Endothelial cell (in vitro differentiated cells): ENCODE measurements at regions not wholly inside any gene's neighbourhood (a gene's known extent, or its start where the extent isn't known, plus 50 kb on each side); places are given as distances from the start of the nearest gene placed in this dataset.

Experiments used
- DNase-seq: peaks from one replicate; pipeline ENCODE4 v3.0.0; 2021; ENCODE audit warnings: low spot score
- H3K27ac Mint-ChIP-seq: one replicate; pipeline ENCODE4 v1.8.0; 2021; ENCODE audit warnings: mixed read lengths, inconsistent platforms; ENCODE audit not compliant: unreplicated experiment
- H3K27me3 Mint-ChIP-seq: one replicate; pipeline ENCODE4 v1.8.0; 2021; ENCODE audit warnings: mild to moderate bottlenecking, moderate library complexity, mixed read lengths, inconsistent platforms; ENCODE audit not compliant: unreplicated experiment
- H3K36me3 Mint-ChIP-seq: one replicate; pipeline ENCODE4 v1.8.0; 2021; ENCODE audit warnings: mild to moderate bottlenecking, low read depth, mixed read lengths, inconsistent platforms; ENCODE audit not compliant: unreplicated experiment
- H3K4me1 Mint-ChIP-seq: one replicate; pipeline ENCODE4 v1.8.0; 2021; ENCODE audit warnings: mild to moderate bottlenecking, mixed read lengths, inconsistent platforms; ENCODE audit not compliant: unreplicated experiment
- H3K4me3 Mint-ChIP-seq: one replicate; pipeline ENCODE4 v1.8.0; 2021; ENCODE audit warnings: mild to moderate bottlenecking, mixed read lengths, inconsistent platforms; ENCODE audit not compliant: unreplicated experiment
- H3K9me3 Mint-ChIP-seq: one replicate; pipeline ENCODE4 v1.8.0; 2021; ENCODE audit warnings: mixed read lengths, inconsistent platforms; ENCODE audit not compliant: unreplicated experiment
- TF ChIP-seq, protein P1 (sequence below): fragments of 200-600 bp; sonication (generic); IDR thresholded peaks from one replicate; pipeline ENCODE4 v1.5.0; 2021; ENCODE audit warnings: antibody characterized with exemption; ENCODE audit not compliant: unreplicated experiment

DNA sequence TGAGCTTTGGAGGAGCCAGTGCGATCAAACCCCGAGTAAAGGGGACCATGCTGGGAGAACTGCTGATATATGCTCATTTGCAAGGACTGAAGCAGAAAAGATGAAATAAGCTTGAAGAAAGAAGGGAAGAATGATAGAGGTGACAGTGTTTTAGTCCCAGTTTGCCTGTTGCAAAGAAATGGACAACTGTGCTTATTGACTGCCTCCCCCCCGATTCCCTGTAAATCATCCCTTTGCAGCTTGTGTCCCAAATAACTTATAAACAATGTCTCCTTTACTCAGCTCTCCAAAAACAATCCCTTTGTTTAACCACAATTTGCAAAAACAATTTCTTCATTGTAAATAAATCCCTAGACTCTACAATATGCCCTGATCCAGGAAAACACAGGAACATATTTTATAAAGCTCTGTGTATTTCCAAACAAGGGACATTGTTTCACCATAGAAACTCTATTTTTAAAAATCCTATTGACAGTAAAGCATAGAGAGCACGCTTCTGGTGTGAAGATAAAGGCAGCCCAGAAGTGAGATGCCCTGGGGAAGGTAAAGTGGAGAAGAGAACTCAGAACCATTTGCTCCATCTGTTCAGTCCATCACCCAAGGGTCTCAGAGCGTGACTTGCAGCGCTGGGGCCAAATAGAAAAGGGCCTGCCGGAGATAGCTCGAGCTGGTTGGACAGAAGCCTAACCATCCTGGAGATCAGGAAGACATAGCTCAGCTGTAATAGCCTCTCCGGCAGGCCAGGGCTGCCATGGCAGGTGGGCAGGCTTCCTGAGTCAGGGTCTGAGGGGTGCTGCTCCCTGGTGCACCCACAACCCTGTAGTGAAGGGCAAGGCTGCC lies 280.5 kb downstream of the WDR11 start:
- Mint-ChIP-seq H3K27me3 (no peaks in the 10 kb centered on the region), H3K4me1 (peaks cover 7% of the 10 kb centered on the region), H3K36me3 (no peaks in the 10 kb centered on the region), H3K9me3 (no peaks in the 10 kb centered on the region), H3K27ac (no peak overlapping the region), H3K4me3 (no peak overlapping the region)
- TF ChIP-seq, protein P1, sequence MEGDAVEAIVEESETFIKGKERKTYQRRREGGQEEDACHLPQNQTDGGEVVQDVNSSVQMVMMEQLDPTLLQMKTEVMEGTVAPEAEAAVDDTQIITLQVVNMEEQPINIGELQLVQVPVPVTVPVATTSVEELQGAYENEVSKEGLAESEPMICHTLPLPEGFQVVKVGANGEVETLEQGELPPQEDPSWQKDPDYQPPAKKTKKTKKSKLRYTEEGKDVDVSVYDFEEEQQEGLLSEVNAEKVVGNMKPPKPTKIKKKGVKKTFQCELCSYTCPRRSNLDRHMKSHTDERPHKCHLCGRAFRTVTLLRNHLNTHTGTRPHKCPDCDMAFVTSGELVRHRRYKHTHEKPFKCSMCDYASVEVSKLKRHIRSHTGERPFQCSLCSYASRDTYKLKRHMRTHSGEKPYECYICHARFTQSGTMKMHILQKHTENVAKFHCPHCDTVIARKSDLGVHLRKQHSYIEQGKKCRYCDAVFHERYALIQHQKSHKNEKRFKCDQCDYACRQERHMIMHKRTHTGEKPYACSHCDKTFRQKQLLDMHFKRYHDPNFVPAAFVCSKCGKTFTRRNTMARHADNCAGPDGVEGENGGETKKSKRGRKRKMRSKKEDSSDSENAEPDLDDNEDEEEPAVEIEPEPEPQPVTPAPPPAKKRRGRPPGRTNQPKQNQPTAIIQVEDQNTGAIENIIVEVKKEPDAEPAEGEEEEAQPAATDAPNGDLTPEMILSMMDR, result no peak
- DNase-seq, result no peak

DNA sequence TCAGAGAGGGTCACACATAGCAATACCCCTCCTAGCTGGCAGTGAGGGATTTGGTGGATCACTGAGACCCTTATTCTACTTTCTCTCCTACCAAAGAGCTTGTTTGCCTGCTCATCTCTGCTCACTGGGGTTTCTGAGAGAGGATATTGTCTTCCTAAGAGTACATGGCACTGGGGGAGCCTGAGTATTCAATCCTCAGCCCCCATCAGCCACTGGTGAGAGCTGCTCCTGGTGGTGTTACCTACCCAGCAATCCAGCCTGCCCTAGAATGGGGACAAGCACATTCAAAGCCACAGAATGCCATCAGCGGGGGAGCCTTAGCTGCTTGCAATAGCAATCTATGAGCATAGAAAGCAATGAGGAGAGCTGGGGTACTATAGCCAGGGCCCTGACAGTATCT lies 281.1 kb downstream of the WDR11 start:
- no peak for DNase-seq
- peaks cover 7% of the 10 kb centered on the region for H3K4me1 Mint-ChIP-seq
- H3K36me3 Mint-ChIP-seq, result no peaks in the 10 kb centered on the region
- no peak overlapping the region for H3K27ac Mint-ChIP-seq
- no peaks in the 10 kb centered on the region for H3K9me3 Mint-ChIP-seq
- TF ChIP-seq, protein P1, result no peak
- peaks cover 1% of the 10 kb centered on the region for H3K27me3 Mint-ChIP-seq
- H3K4me3 Mint-ChIP-seq, result no peak overlapping the region

DNA sequence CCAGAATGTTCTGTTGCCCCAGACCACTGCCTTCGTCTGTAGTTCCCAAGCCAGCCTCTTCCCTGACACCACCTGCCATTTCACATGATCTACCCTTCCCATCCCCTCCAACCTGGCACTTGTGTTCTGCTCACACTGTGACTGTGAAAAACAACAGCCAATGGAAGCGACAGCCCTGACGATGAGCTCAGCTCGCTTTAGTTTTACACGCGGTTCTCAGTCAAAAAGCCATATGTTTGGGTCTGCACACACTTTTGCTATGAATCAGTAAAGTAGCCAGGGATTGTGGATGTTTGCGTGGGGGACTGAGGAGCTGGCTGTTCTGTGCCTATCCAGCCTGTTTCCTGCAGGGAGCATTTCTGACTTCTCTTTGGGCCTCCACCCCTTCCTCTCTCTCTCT lies 282.7 kb downstream of the WDR11 start:
- Mint-ChIP-seq H3K4me3 (no peak overlapping the region), H3K36me3 (no peaks in the 10 kb centered on the region), H3K27ac (no peak overlapping the region), H3K27me3 (peaks cover 1% of the 10 kb centered on the region), H3K4me1 (peaks cover 7% of the 10 kb centered on the region), H3K9me3 (no peaks in the 10 kb centered on the region)
- TF ChIP-seq, protein P1, result no peak
- no peak for DNase-seq

DNA sequence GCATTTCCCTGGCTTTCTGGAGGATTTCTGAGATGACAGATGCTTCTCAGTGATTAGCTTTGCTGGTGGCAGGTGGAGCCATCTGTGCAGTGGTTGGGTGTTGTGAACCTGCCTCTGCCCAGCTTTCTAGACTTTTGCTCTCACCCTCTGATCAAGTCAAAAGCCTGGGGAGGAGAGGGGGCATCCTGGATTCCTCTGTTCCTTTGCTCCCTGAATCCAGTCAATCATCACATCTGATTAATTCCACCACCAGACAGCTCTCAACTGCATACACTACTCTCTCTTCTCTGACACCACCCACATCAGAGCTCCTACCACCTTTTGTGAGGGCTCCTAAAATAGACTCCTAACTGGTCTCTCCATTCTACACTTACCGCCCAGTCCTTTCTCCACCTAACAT lies 283.5 kb downstream of the WDR11 start:
- DNase-seq, result no peak
- TF ChIP-seq, protein P1, result no peak
- no peak overlapping the region for H3K27ac Mint-ChIP-seq

DNA sequence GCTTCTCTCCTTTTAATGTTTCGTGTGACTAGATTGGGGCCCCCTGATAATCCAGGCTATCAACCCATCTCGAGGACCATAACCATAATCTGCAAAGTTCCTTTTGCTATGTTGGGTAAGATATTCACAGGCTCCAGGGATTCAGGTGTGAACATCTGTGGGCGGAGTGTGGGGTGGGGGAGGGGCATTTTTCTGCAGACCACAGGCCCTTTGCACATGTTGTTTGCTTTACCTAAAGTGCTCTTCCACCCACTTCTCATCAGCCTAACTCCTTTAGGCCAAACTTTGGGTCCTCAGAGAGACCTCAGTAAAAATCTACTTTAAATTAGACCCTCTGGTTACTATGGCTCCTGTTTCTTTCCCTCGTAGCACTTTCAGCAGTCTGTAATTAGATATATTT lies 284.4 kb downstream of the WDR11 start:
- Mint-ChIP-seq H3K4me1 (no peaks in the 10 kb centered on the region), H3K36me3 (no peaks in the 10 kb centered on the region), H3K27me3 (peaks cover 1% of the 10 kb centered on the region), H3K4me3 (no peak overlapping the region), H3K27ac (no peak overlapping the region), H3K9me3 (no peaks in the 10 kb centered on the region)
- no peak for DNase-seq
- TF ChIP-seq, protein P1, result no peak

More for the DNA sequence above, 283.5 kb downstream of the WDR11 start:
- Mint-ChIP-seq H3K4me1 (peaks cover 2% of the 10 kb centered on the region), H3K9me3 (no peaks in the 10 kb centered on the region), H3K27me3 (peaks cover 1% of the 10 kb centered on the region), H3K4me3 (no peak overlapping the region), H3K36me3 (no peaks in the 10 kb centered on the region)
